ENCODE measurements at regions not wholly inside any gene's neighbourhood (a gene's known extent, or its start where the extent isn't known, plus 50 kb on each side); places are given as distances from the start of the nearest gene placed in this dataset.

- TF ChIP-seq CUX1 (IDR thresholded peaks at IDR 0.05; ENCODE audit: insufficient replicate concordance, low read depth, low read length) (no peak), BMI1 (IDR thresholded peaks at IDR 0.05; ENCODE audit: borderline replicate concordance) (no peak), SREBF2 (IDR thresholded peaks at IDR 0.05; ENCODE audit: low read length) (no peak), BHLHE40 (IDR thresholded peaks at IDR 0.05; ENCODE audit: borderline replicate concordance in 1 of 2, low read depth in 2 of 2, low read length in 1 of 2) (no peak), IKZF2 (IDR thresholded peaks at IDR 0.05) (no peak), NFYA (IDR thresholded peaks at IDR 0.05; ENCODE audit: borderline replicate concordance, low read depth, low read length) (no peak), GABPA (IDR thresholded peaks at IDR 0.05; ENCODE audit: low read depth) (no peak), HSF1 (IDR thresholded peaks at IDR 0.05; ENCODE audit: low read depth, low read length) (no peak), HDAC2 (IDR thresholded peaks at IDR 0.05) (no peak), RB1 (IDR thresholded peaks at IDR 0.05; ENCODE audit: borderline replicate concordance) (no peak), STAT1 (conservative IDR thresholded peaks at IDR 0.05) (no peak), SUPT20H (IDR thresholded peaks at IDR 0.05; ENCODE audit: borderline replicate concordance, control insufficient read depth, low read depth, low read length) (no peak)
These were observed 1352.2 kb downstream of the SUCLG1 start (continued) for GRCh38 chr2:83106853-83107252.
